ENCODE measurements at regions not wholly inside any gene's neighbourhood (a gene's known extent, or its start where the extent isn't known, plus 50 kb on each side); places are given as distances from the start of the nearest gene placed in this dataset.

DNA sequence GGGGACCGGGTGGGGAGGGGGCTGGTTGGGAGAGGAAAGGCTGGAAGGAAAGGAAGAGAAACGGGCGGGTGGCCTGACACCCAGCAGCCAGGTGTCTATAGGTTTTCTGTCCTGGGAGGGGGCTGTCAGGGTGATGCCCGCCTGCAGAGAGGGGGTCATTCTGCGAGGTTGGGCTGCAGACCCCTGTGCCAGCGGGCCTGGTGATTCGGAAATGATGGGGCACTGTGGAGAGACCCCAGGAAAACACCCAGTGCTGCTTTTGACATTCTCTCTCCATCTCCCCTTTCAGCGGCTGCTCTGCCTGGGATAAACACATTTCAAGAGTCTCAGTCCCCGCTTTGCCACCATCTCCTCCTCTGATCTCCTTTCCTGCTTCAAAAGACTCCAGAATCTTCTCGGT is 168.5 kb upstream of the RTL1 start:
- TF ChIP-seq CTCF (IDR thresholded peaks at IDR 0.05) (no peak), POLR2A (IDR thresholded peaks at IDR 0.05) (no peak)

All from right lobe of liver (tissue), 4 donors.